Hematopoietic multipotent progenitor cell treated with erythropoietin and hydrocortisone succinate and interleukin-3 and kit ligand, for 4 days (in vitro differentiated cells): ENCODE measurements at regions not wholly inside any gene's neighbourhood (a gene's known extent, or its start where the extent isn't known, plus 50 kb on each side); places are given as distances from the start of the nearest gene placed in this dataset.

Source experiments
- DNase-seq: peaks from one replicate; pipeline ENCODE4 v3.0.0-alpha.2; 2015

DNA sequence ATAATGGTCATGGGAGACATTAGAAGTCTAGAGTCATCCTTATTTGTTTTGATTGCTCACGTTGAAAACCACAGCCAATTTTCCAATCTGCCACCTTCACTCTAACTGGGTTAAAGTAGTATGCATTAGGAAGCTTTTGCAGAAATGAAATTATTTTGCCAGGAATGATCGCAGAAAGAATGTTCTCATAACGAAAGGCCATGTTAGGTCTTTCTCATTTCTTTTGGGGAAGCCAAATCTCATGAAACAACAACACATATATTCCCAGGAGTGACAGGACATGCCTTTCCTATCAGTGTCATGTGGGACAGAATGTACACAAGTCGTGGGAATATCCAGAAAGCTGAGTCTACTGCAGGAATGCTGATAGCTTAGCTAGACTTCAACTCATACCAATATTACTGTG lies 386.3 kb downstream of the AASDHPPT start:
- DNase-seq, result no peak

DNA sequence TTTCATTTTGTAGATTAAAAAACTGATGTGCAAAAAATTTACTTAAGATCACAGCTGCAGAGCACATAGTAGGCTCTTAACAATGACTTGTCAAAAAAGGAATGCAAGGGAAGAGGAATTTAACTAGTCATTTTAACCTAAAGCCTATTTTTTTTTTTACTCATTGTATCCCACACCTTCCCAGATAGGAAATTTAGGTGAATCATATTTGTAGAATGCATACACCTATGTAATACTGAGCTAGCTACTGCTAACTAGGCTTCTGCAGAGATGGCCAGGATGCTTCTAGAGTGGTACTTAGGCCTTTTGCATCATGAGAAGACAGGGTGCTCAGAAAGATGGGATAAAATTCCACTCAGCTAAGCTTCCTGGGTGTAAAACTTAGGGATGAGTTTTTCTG lies 387.3 kb downstream of the AASDHPPT start:
- no peak for DNase-seq

DNA sequence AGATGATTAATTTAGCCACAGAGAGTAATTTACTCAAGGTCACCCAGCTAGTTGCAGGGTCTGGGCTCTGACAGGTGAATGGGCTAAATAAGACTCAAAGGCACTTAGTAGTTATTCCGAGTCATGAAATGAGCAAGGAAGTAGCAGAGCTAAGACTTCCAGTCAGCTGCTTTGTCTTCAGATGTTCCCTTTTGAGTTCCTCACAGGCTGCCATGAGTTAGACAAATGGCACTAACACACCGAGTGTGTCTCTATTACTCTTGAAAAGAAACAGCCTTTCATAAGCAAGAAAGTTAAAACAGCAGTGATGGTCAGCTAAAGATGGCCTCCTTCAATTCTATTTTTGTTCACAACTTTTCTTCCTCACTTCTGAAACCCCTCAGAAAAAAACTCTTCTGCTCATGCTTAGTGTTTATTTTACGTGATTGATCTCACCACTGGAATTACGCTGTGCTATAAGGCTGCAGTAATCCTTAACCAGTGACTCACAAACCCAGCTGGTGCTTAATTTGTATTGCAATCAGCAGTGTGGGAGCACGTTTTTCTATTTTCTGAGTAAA lies 389.1 kb downstream of the AASDHPPT start:
- DNase-seq, result no peak

DNA sequence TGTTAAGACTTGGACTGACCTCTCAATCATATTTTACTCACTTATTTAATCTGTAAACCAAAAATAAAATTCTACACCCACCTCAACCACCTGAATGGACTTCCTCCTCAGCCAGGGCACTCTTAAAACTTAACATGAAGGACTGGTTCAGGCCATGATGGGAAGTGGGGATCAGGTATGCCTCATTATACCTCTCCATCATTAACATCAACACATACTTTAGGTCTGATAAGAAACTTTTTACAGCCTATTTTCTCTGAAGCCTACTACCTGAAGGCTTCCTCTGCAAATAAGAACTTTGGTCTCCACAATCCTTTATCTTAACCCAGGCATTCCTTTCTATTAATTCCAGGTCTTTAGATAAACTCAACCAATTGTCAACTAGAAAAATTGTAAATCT lies 390.0 kb downstream of the AASDHPPT start:
- DNase-seq, result no peak

DNA sequence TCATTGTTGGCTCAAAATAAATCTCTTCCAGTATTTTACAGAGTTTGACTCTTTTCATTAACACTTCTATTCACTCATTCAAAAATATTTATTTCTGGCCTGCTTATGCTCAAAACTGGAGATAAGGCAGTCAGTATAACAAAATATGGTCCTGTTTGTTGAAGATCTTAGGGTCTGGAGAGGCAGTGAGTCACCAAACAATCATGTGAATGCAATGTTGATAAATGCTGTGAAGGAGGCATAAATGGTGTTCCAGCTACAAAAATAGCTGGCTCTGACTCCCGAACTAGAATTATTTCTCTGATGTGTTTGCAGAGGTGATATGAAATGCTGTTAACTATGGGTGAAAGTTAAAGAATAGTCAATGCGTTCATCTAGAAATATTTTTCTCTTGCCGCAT lies 390.6 kb downstream of the AASDHPPT start:
- DNase-seq, result no peak

DNA sequence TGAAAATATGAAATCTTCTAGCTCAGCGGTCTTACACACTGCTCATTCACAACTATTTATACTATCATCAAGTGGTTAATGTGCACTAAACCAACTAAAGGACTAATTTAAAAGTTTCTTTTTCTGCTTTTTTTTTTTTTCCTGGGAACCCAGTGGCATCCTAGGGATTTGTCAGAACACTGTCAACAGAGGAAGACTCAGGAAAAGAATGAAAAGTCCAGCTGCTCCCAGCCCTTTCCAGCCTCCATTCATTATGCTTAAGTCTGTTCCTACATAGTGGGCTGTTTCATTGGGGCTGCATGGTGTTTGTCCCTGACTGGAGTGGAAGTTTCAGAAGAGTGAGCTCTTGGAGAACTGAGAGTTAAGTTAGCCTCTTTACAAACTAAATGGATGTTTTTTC lies 391.1 kb downstream of the AASDHPPT start:
- no peak for DNase-seq

DNA sequence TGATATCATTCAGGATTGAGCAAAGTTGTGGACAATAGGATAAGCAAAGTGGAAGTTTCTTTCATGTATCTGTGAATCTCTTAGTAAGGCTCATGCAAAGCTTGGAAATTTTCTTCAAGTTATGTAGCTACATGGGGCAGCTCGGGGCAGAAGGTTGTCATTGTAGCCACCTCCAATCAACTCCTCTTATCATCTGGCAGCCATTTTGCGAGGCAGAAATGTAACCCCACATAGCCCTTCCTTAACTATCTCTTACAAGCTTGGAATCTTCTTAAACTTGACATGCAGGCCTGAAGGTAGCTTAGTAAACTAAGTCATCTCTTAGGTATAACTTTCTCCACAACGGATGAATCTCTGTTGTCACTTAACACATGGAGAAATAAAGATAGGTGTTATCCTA lies 392.8 kb downstream of the AASDHPPT start:
- no peak for DNase-seq

DNA sequence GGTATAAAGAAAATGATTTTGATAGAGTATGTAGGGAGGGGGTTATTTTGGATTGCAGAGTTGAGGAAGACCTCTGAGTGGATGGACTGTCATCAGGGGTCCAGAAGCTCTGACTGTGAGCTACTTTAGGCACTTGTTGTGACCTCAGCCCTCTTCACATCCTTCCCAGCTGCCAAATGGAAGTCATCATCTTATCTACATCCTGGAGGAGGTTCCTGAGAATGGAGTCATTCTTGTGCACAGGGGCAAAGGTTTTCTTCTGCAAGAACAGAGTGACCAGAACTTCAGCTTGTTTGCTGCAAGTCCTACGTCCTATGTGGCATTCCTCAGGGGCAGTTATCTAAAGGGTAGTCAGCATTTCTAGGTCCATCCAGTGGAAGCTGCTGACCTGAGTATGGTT lies 393.8 kb downstream of the AASDHPPT start:
- no peak for DNase-seq

DNA sequence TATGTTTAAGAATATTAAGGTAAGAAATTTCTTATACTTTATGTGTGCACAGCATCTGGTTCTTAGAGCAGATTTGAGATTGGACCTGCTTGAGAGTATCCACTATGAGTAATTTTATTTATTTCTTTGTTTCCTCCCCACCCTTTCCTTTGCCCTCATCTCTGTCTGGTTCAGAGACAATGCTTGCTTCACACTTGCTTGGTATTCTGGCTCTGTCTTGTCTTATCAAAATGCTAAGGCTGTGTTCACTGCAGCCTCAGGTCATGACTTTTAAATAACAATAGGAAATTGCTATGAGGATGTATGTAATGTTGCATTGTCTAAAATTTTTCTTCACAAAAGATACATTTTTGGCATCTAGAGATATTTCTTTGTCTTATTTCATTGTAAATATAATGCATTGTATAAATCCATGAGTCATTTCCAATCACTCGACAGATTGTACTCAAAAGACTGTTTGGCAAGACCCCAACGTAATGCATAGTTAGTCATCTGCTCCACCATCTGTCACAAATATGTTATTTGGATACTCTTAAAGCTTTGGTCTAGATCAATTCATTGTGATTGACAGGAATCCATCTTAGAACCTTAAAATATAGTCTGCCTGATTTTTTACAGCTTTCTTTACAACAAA lies 395.7 kb downstream of the AASDHPPT start:
- DNase-seq, result no peak

DNA sequence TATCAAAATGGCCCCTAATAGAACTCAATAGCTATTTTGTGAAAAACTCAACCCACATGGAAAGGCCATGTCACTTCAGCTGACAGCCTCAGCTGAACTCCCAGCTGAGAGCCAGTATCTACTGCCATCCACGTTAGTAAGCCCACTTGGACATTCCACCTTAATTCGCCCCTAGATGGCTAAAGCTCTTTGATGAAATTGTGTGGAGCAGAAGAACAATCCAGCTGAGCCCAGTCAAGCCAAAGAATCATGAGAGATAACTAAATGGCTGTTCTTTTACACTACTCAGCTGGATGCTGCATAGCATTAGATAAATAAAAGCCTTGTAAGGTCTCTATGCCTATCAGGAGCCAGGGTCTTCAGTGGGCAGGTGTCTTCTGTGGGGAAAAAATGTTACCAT lies 396.8 kb downstream of the AASDHPPT start:
- DNase-seq, result no peak

DNA sequence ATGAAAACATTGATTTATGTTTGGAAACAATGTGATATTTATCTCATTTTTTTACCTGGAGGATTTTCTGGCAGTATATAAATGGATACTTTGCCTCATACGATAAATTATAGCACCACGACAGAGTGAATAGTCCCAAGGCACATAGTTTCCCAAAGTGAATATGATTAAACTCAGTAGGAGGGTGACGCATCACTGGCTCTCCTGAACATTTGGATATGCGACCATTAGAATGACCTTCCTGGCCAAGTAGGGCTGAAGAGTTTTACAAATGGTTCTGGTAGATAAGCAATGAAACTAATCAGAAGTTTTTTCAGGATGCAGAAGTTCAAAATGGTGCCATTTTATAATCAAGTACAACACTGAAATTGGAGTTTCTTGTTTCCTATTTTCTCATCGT lies 397.7 kb downstream of the AASDHPPT start:
- no peak for DNase-seq

DNA sequence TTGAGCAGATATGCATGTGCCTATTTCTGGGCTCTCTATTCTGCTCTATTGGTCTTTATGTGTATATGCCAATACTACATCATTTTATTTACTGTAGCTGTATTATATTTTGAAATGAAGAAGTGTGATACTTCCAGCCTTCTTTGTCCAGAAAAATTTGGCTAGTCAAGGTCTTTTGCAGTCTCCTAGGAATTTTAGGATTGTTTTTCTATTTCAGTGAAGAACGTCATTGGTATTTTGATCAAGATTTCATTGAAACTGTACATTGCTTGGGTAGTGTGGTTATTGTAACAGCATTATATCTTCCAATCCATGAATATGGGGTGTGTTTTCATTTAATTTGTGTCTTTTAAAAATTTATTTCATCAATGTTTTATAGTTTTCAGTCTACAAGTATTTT lies 400.3 kb downstream of the AASDHPPT start:
- DNase-seq, result no peak

DNA sequence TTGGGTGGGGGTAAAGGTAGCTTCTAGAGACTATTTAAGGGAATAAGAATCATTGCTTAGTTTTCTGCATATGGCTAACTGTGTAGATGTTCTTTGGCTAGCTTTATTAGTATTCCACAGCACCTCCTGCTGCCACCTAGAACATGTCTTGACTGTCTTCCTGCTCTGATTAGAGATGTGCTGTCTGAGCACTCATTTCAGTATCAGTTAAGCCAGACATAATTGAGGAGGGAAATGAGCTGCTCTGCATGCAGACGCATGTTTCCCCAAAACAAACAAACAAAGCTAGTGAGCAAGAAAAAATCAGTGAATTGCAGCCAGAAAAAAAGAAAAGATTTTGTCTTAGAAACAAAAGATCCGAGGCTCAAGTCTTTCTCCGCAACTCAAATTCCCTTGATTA lies 402.2 kb downstream of the AASDHPPT start:
- DNase-seq, result no peak

DNA sequence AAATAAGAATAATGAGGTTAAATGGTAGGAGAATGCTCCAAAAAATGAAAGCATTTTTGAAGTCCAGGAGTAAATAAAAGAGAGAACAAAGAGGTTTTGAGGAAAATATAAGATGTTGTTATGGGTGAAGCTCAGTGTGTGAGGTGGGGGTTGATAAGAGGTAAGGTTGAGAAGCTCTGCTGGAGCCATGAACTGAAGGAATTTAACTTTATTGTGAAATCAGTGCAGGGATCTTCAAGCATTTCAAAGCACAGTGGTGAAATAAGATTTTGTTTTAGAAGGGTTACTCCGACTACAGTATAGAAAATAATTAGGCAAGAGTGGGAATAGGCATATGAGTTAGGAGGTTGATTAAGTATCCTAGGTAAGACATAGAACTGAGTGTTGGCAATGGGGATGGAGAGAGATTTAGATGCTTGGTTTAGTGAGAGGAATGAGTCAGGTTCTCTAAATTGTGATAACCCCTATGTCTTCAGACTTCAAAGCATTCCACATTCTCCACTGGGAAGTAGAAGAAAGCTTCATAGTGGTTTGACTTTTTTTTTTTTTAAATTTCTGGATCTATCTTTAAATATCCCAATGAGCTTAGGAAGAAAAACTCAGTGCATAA lies 403.2 kb downstream of the AASDHPPT start:
- no peak for DNase-seq

DNA sequence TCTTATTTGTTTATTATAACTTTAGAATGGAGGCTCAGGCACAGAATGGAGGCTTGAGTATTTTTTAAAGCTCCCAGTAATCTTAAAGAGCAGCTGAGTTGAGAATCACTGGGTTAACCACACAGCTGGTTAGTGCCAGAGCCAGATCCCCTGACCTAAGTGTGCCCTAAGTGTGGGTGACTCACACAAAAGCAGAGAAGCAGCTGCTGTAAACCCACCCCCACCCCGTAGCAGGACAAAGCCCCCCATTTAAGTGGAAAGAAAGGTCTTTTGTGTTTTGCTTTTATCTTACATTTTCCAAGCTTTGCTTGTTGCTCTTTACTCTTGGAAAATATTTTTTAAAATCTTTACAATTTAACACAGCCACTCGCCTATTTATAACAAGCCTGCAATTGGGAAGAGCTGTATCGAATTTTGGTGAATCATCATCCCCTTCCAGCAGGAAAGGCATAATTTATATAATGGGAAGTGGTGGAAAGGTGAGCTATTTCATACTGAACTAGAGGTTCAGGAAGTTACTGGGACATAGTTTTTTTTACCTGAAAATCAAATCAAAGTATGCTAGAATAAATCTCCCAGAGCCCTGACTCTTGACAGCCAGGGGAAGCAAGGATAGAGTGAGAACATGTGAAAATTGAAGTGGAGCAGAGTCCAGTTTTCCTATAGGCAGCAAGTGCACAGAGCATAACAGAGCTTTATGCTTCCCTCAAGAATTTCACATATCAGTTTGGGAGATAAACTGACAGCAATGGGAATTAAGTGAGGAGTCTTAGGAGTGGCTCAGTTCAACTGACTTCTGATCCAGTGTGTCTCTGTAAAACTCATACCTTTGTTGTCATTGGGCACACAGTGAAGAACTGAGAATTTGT lies 405.7 kb downstream of the AASDHPPT start:
- no peak for DNase-seq

DNA sequence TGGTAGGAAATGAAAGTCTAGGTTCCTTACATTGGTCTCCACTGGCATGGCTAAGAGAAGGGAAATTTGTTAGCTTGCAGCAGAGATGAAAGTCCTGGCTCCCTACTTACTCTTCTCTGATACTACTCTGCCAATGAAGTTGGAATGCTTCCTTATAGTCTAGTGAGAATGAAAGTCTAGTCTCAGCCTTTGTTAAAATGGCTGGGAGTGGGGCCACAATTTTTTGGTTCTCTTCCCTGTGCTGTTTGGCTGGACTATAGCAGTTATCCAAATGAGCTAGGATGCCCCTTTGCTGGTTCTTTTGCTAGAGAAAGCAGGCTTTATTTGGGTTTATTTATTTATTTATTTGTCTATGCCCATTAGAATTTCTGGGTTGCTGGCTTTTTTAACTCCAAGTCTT lies 414.3 kb downstream of the AASDHPPT start:
- no peak for DNase-seq

DNA sequence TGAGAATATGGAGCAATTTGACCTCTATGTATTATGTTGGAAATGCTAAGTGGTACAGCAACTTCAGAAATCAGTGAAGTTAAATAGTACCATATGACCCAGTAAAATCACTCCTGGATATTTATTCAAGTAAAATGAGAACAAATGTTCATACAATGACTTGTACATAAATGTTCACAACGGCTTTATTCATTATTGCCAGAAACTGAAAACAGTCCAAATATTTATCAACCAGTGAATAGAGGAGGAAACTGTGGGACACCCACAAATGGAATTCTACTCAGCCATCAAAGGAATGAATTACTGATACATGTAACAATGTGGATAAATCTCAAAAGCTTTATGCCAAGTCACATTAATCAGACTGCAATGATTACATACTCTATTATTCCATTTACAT lies 416.3 kb downstream of the AASDHPPT start:
- no peak for DNase-seq

DNA sequence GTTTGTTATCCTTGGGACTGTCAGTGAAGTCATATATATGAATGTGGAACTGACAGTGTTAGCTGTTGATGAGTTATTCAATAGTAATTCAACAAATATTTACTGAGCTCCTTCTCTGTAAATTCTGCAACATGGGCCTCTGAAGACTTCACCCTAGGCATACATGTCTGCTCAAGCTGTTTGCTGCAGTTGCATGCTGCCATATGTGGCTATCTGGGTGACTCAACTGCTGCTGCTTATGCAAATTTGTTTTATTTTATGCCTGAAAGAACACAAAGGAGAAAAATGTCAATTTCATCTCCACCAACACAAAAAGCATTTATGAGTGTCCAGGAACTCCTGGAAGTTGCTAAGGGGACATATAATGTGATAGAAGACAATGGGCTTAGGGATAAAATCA lies 417.6 kb downstream of the AASDHPPT start:
- no peak for DNase-seq

DNA sequence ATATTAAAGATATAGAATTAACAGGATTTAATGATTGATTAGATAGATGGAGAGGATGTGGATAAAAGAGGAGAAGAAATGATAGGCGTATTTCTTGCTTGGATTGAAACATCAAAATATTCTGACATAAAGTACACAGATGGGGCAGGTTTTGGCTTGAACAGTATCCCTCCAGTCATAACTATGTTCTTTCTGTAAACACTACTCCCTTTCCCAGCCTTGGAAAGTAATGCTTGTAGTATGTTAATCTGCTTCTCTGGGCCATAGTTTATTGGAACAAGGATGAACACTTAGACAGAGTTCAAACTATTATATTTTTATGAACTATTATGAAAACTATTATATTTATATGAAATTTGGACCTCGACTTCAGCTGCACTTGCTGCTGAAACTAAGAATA lies 419.2 kb downstream of the AASDHPPT start:
- no peak for DNase-seq

DNA sequence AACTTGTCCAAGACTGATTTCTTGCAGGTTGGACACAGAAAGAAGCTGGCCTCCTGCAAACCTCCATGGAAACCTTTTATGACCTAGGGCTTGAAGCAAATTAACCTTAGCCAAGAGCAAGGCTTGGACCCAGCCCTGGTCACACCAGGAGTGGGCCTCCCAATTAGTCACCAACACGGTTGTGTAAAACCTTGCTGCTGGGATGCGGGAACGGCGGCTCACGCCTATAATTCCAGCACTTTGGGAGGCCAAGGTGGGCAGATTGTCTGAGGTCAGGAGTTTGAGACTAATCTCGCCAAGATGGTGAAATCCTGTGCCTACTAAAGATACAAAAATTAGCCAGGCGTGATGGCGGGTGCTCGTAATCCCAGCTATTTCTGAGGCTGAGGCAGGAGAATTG lies 419.9 kb downstream of the AASDHPPT start:
- no peak for DNase-seq

DNA sequence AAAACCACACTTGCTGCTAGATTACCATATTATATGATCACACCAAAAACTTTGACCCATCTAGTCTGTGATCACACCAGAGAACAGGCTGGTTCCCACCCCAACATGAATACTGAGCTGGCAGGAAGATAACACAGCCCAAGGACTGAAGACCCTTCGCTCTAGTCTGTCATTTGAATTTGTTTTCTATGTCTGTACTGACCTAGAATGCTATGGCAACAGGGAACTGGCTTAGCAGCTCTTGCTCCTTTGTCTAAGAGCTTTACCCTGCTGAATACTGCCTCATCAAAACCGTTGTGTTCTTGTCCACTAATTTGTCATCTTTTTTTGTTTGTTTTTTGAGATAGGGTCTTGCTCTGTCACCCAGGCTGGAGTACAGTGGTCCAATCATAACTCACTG lies 420.4 kb downstream of the AASDHPPT start:
- DNase-seq, result no peak

DNA sequence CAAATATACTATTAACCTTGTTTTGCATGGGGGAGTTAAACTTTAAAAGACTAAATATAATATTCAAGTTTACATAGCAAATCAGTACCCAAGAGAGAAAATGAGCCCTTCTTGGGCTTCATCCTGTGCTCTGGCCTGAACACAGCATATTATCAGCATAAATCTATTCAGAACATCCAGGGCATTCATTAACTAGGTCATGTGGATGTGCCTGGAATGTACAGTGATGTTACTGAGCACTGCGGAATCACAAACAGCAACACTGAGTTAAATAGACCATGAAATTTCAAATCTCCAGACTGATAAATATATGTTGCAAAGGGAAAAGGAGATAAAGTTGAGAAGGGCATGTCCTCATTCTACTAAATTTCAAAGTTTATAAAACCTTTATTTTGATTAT lies 426.4 kb downstream of the AASDHPPT start:
- no peak for DNase-seq

DNA sequence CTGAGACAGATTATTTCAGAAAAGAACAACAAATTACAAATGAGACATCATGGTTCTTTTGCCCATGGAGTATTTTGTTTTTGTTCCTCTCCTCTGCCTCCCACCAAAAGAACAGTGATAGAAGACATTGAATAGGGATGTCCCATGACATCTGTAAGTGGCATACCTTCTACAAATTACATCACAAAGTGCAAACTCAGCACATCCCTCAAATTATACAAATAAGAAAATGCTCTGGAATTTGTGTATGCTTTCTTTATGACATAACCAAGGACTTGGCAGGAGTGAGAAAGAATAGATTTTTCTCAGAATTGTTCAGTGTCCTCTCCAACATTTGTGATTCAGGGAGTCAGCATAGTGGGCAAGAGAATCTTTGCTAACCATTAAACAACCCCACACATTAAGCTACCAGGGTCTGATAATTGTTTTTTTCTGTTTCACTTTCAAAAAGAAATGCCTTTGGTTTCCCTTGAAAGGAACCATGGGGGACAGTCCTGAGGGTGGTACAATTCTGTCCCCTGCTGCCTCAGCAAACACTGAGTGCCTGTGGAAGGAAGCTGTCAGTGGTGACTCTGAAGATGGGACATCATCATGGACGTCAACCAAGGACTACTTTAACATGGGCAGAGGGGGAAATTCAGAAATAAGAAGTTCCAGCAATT lies 430.3 kb downstream of the AASDHPPT start:
- no peak for DNase-seq
